PC-9 (cell line): ENCODE measurements at regions not wholly inside any gene's neighbourhood (a gene's known extent, or its start where the extent isn't known, plus 50 kb on each side); places are given as distances from the start of the nearest gene placed in this dataset.

Source experiments
- BruUV-seq: library from RNA; stranded (reverse); fragments of 400-500 nt; replicated peaks from 2 replicates; lab custom pipeline; 2021; lab: Mats Ljungman, UMichigan
- CTCF ChIA-PET: fragments of 300-600 bp; sonication (Branson Sonifier 250); formaldehyde crosslinking; loops from one replicate; lab custom pipeline; 2022; ENCODE audit warnings: antibody characterized with exemption; lab: Charles Lee
- POLR2A ChIA-PET: fragments of 300-600 bp; sonication (Branson Sonifier 250); formaldehyde crosslinking; loops from one replicate; lab custom pipeline; 2022; ENCODE audit warnings: antibody characterized with exemption; ENCODE audit not compliant: unreplicated experiment; lab: Charles Lee
- DNase-seq, 2 experiments: peaks; one replicate each; pipeline versions ENCODE4 v3.0.0 to v3.0.0-alpha.2; 2015 to 2022; ENCODE audit warnings: mixed read lengths in 1 of 2
- H2AFZ ChIP-seq: fragments of 200-600 bp; sonication (generic); 2 replicates; pipeline ENCODE4 v1.8.1; 2017; ENCODE audit warnings: antibody characterized with exemption
- H3F3A ChIP-seq: fragments of 200-600 bp; sonication (generic); 2 replicates; pipeline ENCODE4 v1.8.1; 2017; ENCODE audit warnings: antibody characterized with exemption, mild to moderate bottlenecking, low read depth; ENCODE audit not compliant: insufficient read depth
- H3K27ac ChIP-seq: fragments of 200-600 bp; sonication (generic); 2 replicates; pipeline ENCODE4 v1.6.1; 2016; ENCODE audit warnings: mixed run types
- H3K27me3 ChIP-seq: fragments of 200-600 bp; sonication (generic); 2 replicates; pipeline ENCODE4 v1.6.1; 2016; ENCODE audit warnings: low read depth, mixed run types; ENCODE audit not compliant: insufficient read depth
- H3K36me3 ChIP-seq: fragments of 200-600 bp; sonication (generic); 2 replicates; pipeline ENCODE4 v1.6.1; 2016; ENCODE audit warnings: low read depth, mixed run types
- H3K4me1 ChIP-seq: fragments of 200-600 bp; sonication (generic); replicated peaks from 2 replicates; pipeline ENCODE4 v1.6.1; 2016; ENCODE audit warnings: mixed run types; ENCODE audit not compliant: insufficient read depth
- H3K4me2 ChIP-seq: fragments of 200-600 bp; sonication (generic); 2 replicates; pipeline ENCODE4 v1.6.1; 2017; ENCODE audit warnings: mixed run types
- H3K4me3 ChIP-seq: fragments of 200-600 bp; sonication (generic); 2 replicates; pipeline ENCODE4 v1.6.1; 2016; ENCODE audit warnings: mixed run types
- H3K79me2 ChIP-seq: fragments of 200-600 bp; sonication (generic); 2 replicates; pipeline ENCODE4 v1.6.1; 2017; ENCODE audit warnings: low read depth, mixed run types
- H3K9me2 ChIP-seq: fragments of 200-600 bp; sonication (generic); 2 replicates; pipeline ENCODE4 v1.8.1; 2017; ENCODE audit warnings: mild to moderate bottlenecking; ENCODE audit not compliant: insufficient read depth
- H3K9me3 ChIP-seq: fragments of 200-600 bp; sonication (generic); 2 replicates; pipeline ENCODE4 v1.8.1; 2016; ENCODE audit warnings: low read depth; ENCODE audit not compliant: insufficient read depth
- H4K20me1 ChIP-seq: fragments of 200-600 bp; sonication (generic); 2 replicates; pipeline ENCODE4 v1.8.1; 2017; ENCODE audit not compliant: insufficient read depth
- CTCF ChIP-seq: fragments of 200-600 bp; sonication (generic); conservative IDR thresholded peaks from 2 replicates; pipeline ENCODE4 v1.6.1; 2017; ENCODE audit warnings: mixed run types, antibody characterized with exemption, mild to moderate bottlenecking, moderate library complexity
- EZH2 ChIP-seq: fragments of 200-600 bp; sonication (generic); IDR thresholded peaks from 2 replicates; pipeline ENCODE4 v1.8.0; 2017; ENCODE audit warnings: antibody characterized with exemption, low read depth
- intact Hi-C: fragments of 100-400 bp; cut with micrococcal nuclease; formaldehyde crosslinking; loops from one replicate; pipeline ENCODE4 v1.10.0; 2022; ENCODE audit not compliant: unreplicated experiment

- intact Hi-C loops, result no loop called here
- no peak overlapping the region for H3K4me2 ChIP-seq
- H4K20me1 ChIP-seq, result no peaks in the 10 kb centered on the region
- CTCF ChIA-PET, result no interaction called here
- no peak for DNase-seq
- H3F3A ChIP-seq, result no peaks in the 10 kb centered on the region
- H3K9me2 ChIP-seq, result no peaks in the 10 kb centered on the region
- H3K4me3 ChIP-seq, result no peak overlapping the region
- no peak for TF ChIP-seq EZH2
- POLR2A ChIA-PET, result no interaction called here
- peaks cover 4% of the 10 kb centered on the region; the same call in 1 of the 2 replicates for H3K27me3 ChIP-seq
- no peaks in the 10 kb centered on the region for H3K9me3 ChIP-seq
- BruUV-seq, result no TSS peak
- no peaks in the 10 kb centered on the region for H3K4me1 ChIP-seq
- no peaks in the 10 kb centered on the region for H3K36me3 ChIP-seq
- no peaks in the 10 kb centered on the region for H3K79me2 ChIP-seq
- H3K27ac ChIP-seq, result no peak overlapping the region
- no peak overlapping the region for H2AFZ ChIP-seq
These were observed 200.0 kb downstream of the SETD4 start for GRCh38 chr21:35860189-35860869.

DNA sequence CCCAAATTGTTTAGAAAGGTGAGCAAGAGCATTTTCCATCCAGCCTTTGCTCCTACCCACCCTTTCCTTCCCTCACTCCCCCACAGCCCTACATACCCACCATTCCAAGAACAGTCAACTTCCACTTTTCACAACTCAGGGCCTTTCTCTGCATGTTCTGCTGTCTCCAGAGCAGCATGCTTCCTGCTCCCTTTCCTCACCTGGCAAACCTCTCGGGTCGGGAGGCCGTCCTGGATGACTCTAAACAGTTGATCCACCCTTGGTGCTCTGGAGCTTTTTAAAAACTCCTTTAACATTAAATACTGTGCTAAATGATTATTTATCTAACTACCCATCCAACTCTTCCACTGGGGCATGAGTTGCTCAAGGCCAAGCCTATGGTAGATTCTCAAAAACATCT lies 200.6 kb downstream of the SETD4 start:
- BruUV-seq, result no TSS peak

DNA sequence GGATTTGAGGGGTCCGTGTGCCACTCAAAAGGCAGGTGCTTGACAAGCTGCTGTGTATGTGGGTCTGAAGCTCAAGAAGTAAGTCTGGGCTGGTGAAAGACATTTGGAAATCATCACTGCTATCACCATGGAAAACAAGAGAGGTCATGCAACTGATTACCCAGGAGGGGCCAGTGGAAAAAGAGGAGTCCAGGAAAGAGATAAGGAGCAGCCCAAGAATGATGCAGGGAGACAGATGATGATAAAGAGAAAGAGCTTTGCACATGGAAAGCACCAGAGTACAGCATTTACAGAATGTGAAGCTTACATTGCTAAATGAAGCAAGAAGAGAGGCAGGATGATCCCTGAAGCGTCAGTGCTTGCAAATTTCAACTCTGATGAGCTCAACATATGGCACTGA lies 203.2 kb downstream of the SETD4 start:
- Histone ChIP-seq H3K4me3 (no peak overlapping the region), H3F3A (no peaks in the 10 kb centered on the region), H3K9me3 (no peaks in the 10 kb centered on the region), H3K4me2 (no peak overlapping the region), H3K27ac (no peak overlapping the region), H3K36me3 (no peaks in the 10 kb centered on the region), H2AFZ (no peak overlapping the region), H3K79me2 (no peaks in the 10 kb centered on the region), H4K20me1 (no peaks in the 10 kb centered on the region), H3K9me2 (no peaks in the 10 kb centered on the region), H3K27me3 (peaks cover 8% of the 10 kb centered on the region; the same call in 1 of the 2 replicates), H3K4me1 (no peaks in the 10 kb centered on the region)
- DNase-seq, result no peak
- no TSS peak for BruUV-seq
- CTCF ChIA-PET, result no interaction called here
- intact Hi-C loops, result no loop called here
- POLR2A ChIA-PET, result no interaction called here
- no peak for TF ChIP-seq EZH2
- TF ChIP-seq CTCF, result no peak

More for the DNA sequence above, 200.6 kb downstream of the SETD4 start:
- H3K27me3 ChIP-seq, result peaks cover 8% of the 10 kb centered on the region; the same call in 1 of the 2 replicates
- TF ChIP-seq CTCF (no peak), EZH2 (no peak)
- H3K27ac ChIP-seq, result no peak overlapping the region
- no peaks in the 10 kb centered on the region for H3F3A ChIP-seq
- H3K4me3 ChIP-seq, result no peak overlapping the region
- H3K36me3 ChIP-seq, result no peaks in the 10 kb centered on the region
- H2AFZ ChIP-seq, result no peak overlapping the region
- H3K4me1 ChIP-seq, result no peaks in the 10 kb centered on the region
- no peaks in the 10 kb centered on the region for H3K79me2 ChIP-seq
- no peak overlapping the region for H3K4me2 ChIP-seq
- no peaks in the 10 kb centered on the region for H3K9me2 ChIP-seq
- POLR2A ChIA-PET, result no interaction called here
- no peaks in the 10 kb centered on the region for H3K9me3 ChIP-seq
- intact Hi-C loops, result no loop called here
- no peak for DNase-seq
- CTCF ChIA-PET, result no interaction called here
- H4K20me1 ChIP-seq, result no peaks in the 10 kb centered on the region
